Activated T-cell treated with anti-CD3 and anti-CD28 coated beads, Interleukin-2, amount 50 U/mL, for 24 hours (primary cell): ENCODE measurements at regions not wholly inside any gene's neighbourhood (a gene's known extent, or its start where the extent isn't known, plus 50 kb on each side); places are given as distances from the start of the nearest gene placed in this dataset.

Experiments
- DNase-seq: peaks from one replicate; pipeline ENCODE4 v3.0.0-alpha.2; 2020
- H3K27ac Mint-ChIP-seq: 2 replicates; pipeline ENCODE4 v1.8.0; 2020; ENCODE audit warnings: mild to moderate bottlenecking, mixed read lengths
- H3K27me3 Mint-ChIP-seq: 2 replicates; pipeline ENCODE4 v1.8.0; 2020; ENCODE audit warnings: mixed read lengths
- H3K36me3 Mint-ChIP-seq: 2 replicates; pipeline ENCODE4 v1.8.0; 2020; ENCODE audit warnings: low read depth, mixed read lengths
- H3K4me1 Mint-ChIP-seq: 2 replicates; pipeline ENCODE4 v1.8.0; 2020; ENCODE audit warnings: low read depth, mixed read lengths
- H3K4me3 Mint-ChIP-seq: 2 replicates; pipeline ENCODE4 v1.8.0; 2020; ENCODE audit warnings: mild to moderate bottlenecking, moderate library complexity, mixed read lengths
- H3K9me3 Mint-ChIP-seq: 2 replicates; pipeline ENCODE4 v1.8.0; 2020; ENCODE audit warnings: mixed read lengths

DNA sequence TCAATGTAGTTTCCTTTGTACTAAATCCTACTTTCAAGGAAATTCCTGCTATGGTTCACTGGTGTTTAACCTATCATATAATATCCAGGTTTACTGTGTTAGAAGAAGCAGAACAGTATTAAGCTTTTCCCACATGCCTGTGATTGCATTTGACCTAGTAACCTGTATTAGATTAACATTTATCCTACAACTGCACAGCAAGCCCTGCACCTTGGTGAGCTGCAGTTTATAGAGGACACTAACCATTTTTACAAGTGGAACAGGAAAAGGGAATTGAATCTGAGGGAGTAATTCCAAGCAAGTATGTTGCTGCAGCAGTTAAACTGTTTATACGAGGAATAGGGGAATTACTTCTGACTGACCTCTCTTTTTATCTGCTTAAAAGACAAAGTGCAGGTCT is 328.6 kb downstream of the ETAA1 start:
- H3K4me1 Mint-ChIP-seq: no peaks in the 10 kb centered on the region
- H3K4me3 Mint-ChIP-seq: no peak overlapping the region
- H3K36me3 Mint-ChIP-seq: no peaks in the 10 kb centered on the region
- peaks cover 7% of the 10 kb centered on the region for H3K9me3 Mint-ChIP-seq
- H3K27me3 Mint-ChIP-seq: peaks cover 4% of the 10 kb centered on the region
- H3K27ac Mint-ChIP-seq: no peak overlapping the region
- DNase-seq: no peak

DNA sequence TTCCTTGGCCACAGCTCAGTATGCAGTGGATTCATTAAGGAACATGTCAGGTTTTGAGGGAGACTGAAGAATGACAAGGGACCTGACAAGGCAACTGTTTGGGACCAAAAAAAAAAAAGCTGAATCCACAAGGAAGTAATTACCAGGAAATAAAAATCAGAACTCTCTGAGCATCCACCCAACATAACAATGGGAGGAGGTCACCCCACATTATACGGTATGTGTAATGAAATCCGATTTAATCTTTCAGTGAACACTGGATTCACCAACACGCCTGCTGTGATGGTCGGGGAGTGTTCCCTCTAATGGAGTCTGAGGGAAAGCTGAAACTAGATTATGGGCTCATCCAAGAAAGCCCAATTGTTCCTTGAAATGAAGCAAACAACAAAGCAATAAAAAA is 329.3 kb downstream of the ETAA1 start:
- H3K36me3 Mint-ChIP-seq: no peaks in the 10 kb centered on the region
- H3K4me3 Mint-ChIP-seq: no peak overlapping the region
- no peak overlapping the region for H3K27ac Mint-ChIP-seq
- peaks cover 4% of the 10 kb centered on the region for H3K27me3 Mint-ChIP-seq
- no peaks in the 10 kb centered on the region for H3K4me1 Mint-ChIP-seq
- H3K9me3 Mint-ChIP-seq: no peaks in the 10 kb centered on the region
- no peak for DNase-seq

DNA sequence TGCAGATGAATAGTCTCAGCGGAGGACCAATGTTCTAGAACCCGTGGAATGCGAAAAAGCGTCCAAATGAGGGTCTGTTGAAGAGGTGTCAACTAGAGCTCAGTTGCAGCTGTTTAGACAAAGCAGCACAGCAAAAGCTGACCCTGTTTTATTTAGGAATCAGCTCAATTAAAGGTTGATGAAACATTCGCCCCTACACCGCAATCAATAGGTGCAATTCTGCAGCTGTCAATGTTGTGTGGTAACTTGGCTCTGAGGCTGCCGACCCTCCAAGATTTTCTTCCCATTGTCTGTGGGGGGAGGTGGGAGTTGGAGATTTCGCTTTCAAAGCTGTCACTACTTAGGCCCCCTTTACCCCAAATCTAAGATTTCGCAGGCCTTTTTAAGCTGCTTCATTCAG is 330.0 kb downstream of the ETAA1 start:
- H3K9me3 Mint-ChIP-seq: no peaks in the 10 kb centered on the region
- H3K4me3 Mint-ChIP-seq: no peak overlapping the region
- H3K4me1 Mint-ChIP-seq: no peaks in the 10 kb centered on the region
- H3K27ac Mint-ChIP-seq: no peak overlapping the region
- no peaks in the 10 kb centered on the region for H3K27me3 Mint-ChIP-seq
- DNase-seq: no peak
- H3K36me3 Mint-ChIP-seq: no peaks in the 10 kb centered on the region

DNA sequence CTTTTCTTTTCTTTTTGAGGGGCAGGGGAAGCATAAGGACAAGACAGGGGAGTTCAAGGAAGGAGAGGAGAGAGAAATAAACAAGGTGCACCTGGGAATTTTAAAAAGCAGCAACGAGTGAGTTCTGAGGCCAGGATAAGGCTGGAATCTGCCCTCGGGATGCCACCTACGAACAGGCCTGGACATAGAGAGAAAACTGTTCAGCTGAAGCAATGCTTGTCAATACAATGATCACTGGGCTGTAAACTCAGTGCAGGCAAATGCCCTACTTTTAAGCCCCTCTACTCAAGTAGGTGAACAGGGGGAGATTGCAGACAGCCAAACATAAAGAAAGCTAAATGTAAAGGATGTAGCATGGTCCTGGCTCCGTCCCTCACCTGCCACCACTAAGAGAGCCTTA is 330.5 kb downstream of the ETAA1 start:
- H3K9me3 Mint-ChIP-seq: no peaks in the 10 kb centered on the region
- no peaks in the 10 kb centered on the region for H3K36me3 Mint-ChIP-seq
- no peak overlapping the region for H3K4me3 Mint-ChIP-seq
- H3K4me1 Mint-ChIP-seq: no peaks in the 10 kb centered on the region
- no peak for DNase-seq
- no peaks in the 10 kb centered on the region for H3K27me3 Mint-ChIP-seq
- no peak overlapping the region for H3K27ac Mint-ChIP-seq

GRCh38 chr2:67729474-67729873 is 332.3 kb downstream of the ETAA1 start:
- H3K4me1 Mint-ChIP-seq: no peaks in the 10 kb centered on the region
- no peak for DNase-seq
- H3K27ac Mint-ChIP-seq: no peak overlapping the region
- no peaks in the 10 kb centered on the region for H3K27me3 Mint-ChIP-seq
- no peaks in the 10 kb centered on the region for H3K9me3 Mint-ChIP-seq
- H3K4me3 Mint-ChIP-seq: no peak overlapping the region
- no peaks in the 10 kb centered on the region for H3K36me3 Mint-ChIP-seq

- no peaks in the 10 kb centered on the region for H3K27me3 Mint-ChIP-seq
- H3K4me1 Mint-ChIP-seq: no peaks in the 10 kb centered on the region
- peaks cover 3% of the 10 kb centered on the region for H3K9me3 Mint-ChIP-seq
- H3K4me3 Mint-ChIP-seq: no peak overlapping the region
- H3K27ac Mint-ChIP-seq: no peak overlapping the region
- H3K36me3 Mint-ChIP-seq: no peaks in the 10 kb centered on the region
- no peak for DNase-seq
Observed at GRCh38 chr2:67733517-67733916, 329.3 kb downstream of the C1D start.

- Mint-ChIP-seq H3K36me3 (no peaks in the 10 kb centered on the region), H3K9me3 (no peaks in the 10 kb centered on the region), H3K4me1 (no peaks in the 10 kb centered on the region), H3K27ac (no peak overlapping the region), H3K4me3 (no peak overlapping the region), H3K27me3 (no peaks in the 10 kb centered on the region)
- DNase-seq: no peak
Observed at GRCh38 chr2:67752199-67752598, 310.6 kb downstream of the C1D start.

GRCh38 chr2:67752969-67753368 is 309.8 kb downstream of the C1D start:
- Mint-ChIP-seq H3K36me3 (no peaks in the 10 kb centered on the region), H3K9me3 (no peaks in the 10 kb centered on the region), H3K27me3 (no peaks in the 10 kb centered on the region), H3K27ac (no peak overlapping the region), H3K4me3 (no peak overlapping the region), H3K4me1 (no peaks in the 10 kb centered on the region)
- no peak for DNase-seq

GRCh38 chr2:67755156-67755882 is 307.5 kb downstream of the C1D start:
- Mint-ChIP-seq H3K4me1 (no peaks in the 10 kb centered on the region), H3K4me3 (no peak overlapping the region), H3K9me3 (no peaks in the 10 kb centered on the region), H3K27me3 (no peaks in the 10 kb centered on the region), H3K36me3 (no peaks in the 10 kb centered on the region), H3K27ac (no peak overlapping the region)
- DNase-seq: no peak

- H3K4me1 Mint-ChIP-seq: no peaks in the 10 kb centered on the region
- H3K36me3 Mint-ChIP-seq: no peaks in the 10 kb centered on the region
- H3K27ac Mint-ChIP-seq: no peak overlapping the region
- no peak overlapping the region for H3K4me3 Mint-ChIP-seq
- no peaks in the 10 kb centered on the region for H3K9me3 Mint-ChIP-seq
- no peaks in the 10 kb centered on the region for H3K27me3 Mint-ChIP-seq
- DNase-seq: no peak
Observed at GRCh38 chr2:67760995-67761394, 301.8 kb downstream of the C1D start.

DNA sequence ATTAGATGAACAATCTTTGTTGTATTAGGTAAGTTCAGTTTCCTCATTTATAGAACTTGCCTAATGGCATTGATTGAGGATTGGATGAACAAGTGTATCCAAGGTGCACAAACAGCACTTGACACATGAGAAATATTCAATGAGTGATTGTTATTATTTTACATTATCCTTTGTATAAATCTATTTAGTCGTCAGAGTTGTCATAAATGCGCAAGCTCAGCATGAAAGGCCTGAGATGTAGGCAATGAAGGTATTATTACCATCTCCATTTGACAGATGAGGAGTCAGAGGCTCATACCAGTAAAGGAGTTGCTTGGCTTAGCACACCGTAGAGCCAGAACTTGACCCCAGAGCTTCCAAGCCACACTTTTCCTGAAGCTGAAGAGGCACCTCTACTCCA is 291.4 kb downstream of the C1D start:
- Mint-ChIP-seq H3K4me3 (no peak overlapping the region), H3K4me1 (no peaks in the 10 kb centered on the region), H3K36me3 (no peaks in the 10 kb centered on the region), H3K27me3 (peaks cover 9% of the 10 kb centered on the region), H3K27ac (no peak overlapping the region), H3K9me3 (peaks cover 2% of the 10 kb centered on the region)
- no peak for DNase-seq

- Mint-ChIP-seq H3K27ac (no peak overlapping the region), H3K4me3 (no peak overlapping the region), H3K9me3 (peaks cover 2% of the 10 kb centered on the region), H3K36me3 (no peaks in the 10 kb centered on the region), H3K27me3 (peaks cover 9% of the 10 kb centered on the region), H3K4me1 (no peaks in the 10 kb centered on the region)
- no peak for DNase-seq
Observed at GRCh38 chr2:67772216-67773170, 290.3 kb downstream of the C1D start.

DNA sequence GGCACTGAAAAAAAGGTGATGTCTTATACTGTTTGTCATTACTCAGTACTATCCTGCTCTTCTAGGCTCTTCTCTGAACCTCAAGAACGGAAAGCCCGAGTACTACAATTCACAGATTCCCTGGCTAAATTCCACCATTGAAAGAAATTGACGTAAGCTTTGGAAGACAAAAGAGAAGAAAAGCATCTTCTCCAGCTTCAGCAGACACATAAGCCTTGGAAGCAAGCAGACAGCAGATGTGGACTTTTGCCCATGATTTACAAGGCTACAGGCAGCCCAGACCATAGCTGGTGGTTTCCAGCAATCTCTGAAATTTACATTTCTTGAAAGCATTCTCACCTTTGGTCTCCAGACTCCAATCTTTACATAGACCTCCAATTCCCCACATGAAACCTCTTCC is 289.0 kb downstream of the C1D start:
- no peaks in the 10 kb centered on the region for H3K4me1 Mint-ChIP-seq

GRCh38 chr2:67776276-67776675 is 286.5 kb downstream of the C1D start:
- no peaks in the 10 kb centered on the region for H3K4me1 Mint-ChIP-seq
- no peak overlapping the region for H3K27ac Mint-ChIP-seq
- H3K4me3 Mint-ChIP-seq: no peak overlapping the region
- H3K36me3 Mint-ChIP-seq: no peaks in the 10 kb centered on the region
- peaks cover 2% of the 10 kb centered on the region for H3K9me3 Mint-ChIP-seq
- H3K27me3 Mint-ChIP-seq: peaks cover 9% of the 10 kb centered on the region
- DNase-seq: no peak

More for the DNA sequence above, 289.0 kb downstream of the C1D start:
- H3K4me3 Mint-ChIP-seq: no peak overlapping the region
- H3K9me3 Mint-ChIP-seq: peaks cover 2% of the 10 kb centered on the region
- no peak overlapping the region for H3K27ac Mint-ChIP-seq
- peaks cover 9% of the 10 kb centered on the region for H3K27me3 Mint-ChIP-seq
- DNase-seq: no peak
- H3K36me3 Mint-ChIP-seq: no peaks in the 10 kb centered on the region

GRCh38 chr2:67777010-67777409 is 285.8 kb downstream of the C1D start:
- H3K9me3 Mint-ChIP-seq: peaks cover 2% of the 10 kb centered on the region
- peaks cover 7% of the 10 kb centered on the region for H3K27me3 Mint-ChIP-seq
- no peaks in the 10 kb centered on the region for H3K4me1 Mint-ChIP-seq
- no peak for DNase-seq
- no peak overlapping the region for H3K4me3 Mint-ChIP-seq
- no peak overlapping the region for H3K27ac Mint-ChIP-seq
- H3K36me3 Mint-ChIP-seq: no peaks in the 10 kb centered on the region
